ENCODE measurements at regions not wholly inside any gene's neighbourhood (a gene's known extent, or its start where the extent isn't known, plus 50 kb on each side); places are given as distances from the start of the nearest gene placed in this dataset.

DNA sequence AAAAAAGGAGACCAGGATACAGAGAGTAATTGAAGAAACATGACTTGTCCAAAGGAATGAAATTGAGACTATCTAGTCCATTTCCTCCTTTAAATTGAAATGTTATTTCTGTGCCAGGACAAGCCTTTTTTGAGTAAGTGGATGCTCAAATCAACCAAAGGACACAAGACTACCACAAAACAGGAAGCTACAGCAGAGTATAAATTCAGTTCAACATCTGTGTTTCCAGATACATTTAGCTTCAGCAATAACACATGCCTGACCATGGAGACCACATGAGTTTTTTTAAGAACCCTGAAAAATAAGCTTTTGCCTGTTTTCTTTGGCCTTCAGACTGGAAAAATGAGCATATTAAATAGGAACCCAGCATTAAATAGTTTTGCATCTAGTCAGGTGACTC, 707.5 kb downstream of the ZWINT start:
- TF ChIP-seq CTCF (IDR thresholded peaks at IDR 0.05) = no peak
- TF ChIP-seq POLR2A (IDR thresholded peaks at IDR 0.05; ENCODE audit: low read depth) = no peak
